Suprapubic skin (tissue), 4 donors: ENCODE measurements at regions not wholly inside any gene's neighbourhood (a gene's known extent, or its start where the extent isn't known, plus 50 kb on each side); places are given as distances from the start of the nearest gene placed in this dataset.

Experiments used
- DNase-seq, 2 donors: peaks; one replicate each; pipeline ENCODE4 v3.0.0-alpha.2; 2019; ENCODE audit warnings: low spot score in 2 of 2
- H3K27ac ChIP-seq: fragments of 200-600 bp; sonication (generic); one replicate; pipeline ENCODE4 v1.5.1; 2019
- H3K27me3 ChIP-seq: fragments of 200-600 bp; sonication (generic); one replicate; pipeline ENCODE4 v1.5.1; 2019
- H3K36me3 ChIP-seq: fragments of 200-600 bp; sonication (generic); one replicate; pipeline ENCODE4 v1.5.1; 2019
- H3K4me1 ChIP-seq: fragments of 200-600 bp; sonication (generic); one replicate; pipeline ENCODE4 v1.5.1; 2019
- H3K4me3 ChIP-seq: fragments of 200-600 bp; sonication (generic); one replicate; pipeline ENCODE4 v1.5.1; 2019; ENCODE audit warnings: mild to moderate bottlenecking
- H3K9me3 ChIP-seq: fragments of 200-600 bp; sonication (generic); one replicate; pipeline ENCODE4 v1.5.1; 2019
- CTCF ChIP-seq, 2 donors: fragments of 200-600 bp in 1 of 2; fragments of 450-650 bp in 1 of 2; sonication (generic) in 1 of 2; IDR thresholded peaks; one replicate each; pipeline ENCODE4 v1.5.1; 2016 to 2019; ENCODE audit warnings: antibody characterized with exemption in 2 of 2, mild to moderate bottlenecking in 1 of 2, moderate library complexity in 1 of 2
- EP300 ChIP-seq: sonication (generic); formaldehyde crosslinking; IDR thresholded peaks from one replicate; pipeline ENCODE4 v1.6.1; 2017; ENCODE audit warnings: antibody characterized with exemption
- POLR2A ChIP-seq, 2 donors: fragments of 450-650 bp; IDR thresholded peaks; one replicate each; pipeline ENCODE4 v1.6.1; 2017; ENCODE audit warnings: antibody characterized with exemption in 2 of 2, mild to moderate bottlenecking in 2 of 2, moderate library complexity in 2 of 2
- POLR2AphosphoS5 ChIP-seq, 3 donors: sonication (generic); formaldehyde crosslinking; IDR thresholded peaks; one replicate each; pipeline ENCODE4 v1.6.1; 2017; ENCODE audit warnings: antibody characterized with exemption in 3 of 3
- WGBS: methylation state at CpG from one replicate; pipeline ENCODE4 v1.1.5; 2018; 5-methylcytosine and 5-hydroxymethylcytosine counted together

- no peak for DNase-seq
- 73% methylated on average over 4 of the region's 4 CpGs for WGBS
- H3K4me3 ChIP-seq, result no peak overlapping the region
These were observed 279.9 kb upstream of the FAR2 start for GRCh38 chr12:28869197-28869596.

GRCh38 chr12:28870839-28871440 is 278.1 kb upstream of the FAR2 start:
- WGBS, result 47% methylated on average over 3 of the region's 3 CpGs

More at GRCh38 chr12:28869197-28869596, 279.9 kb upstream of the FAR2 start:
- H3K27ac ChIP-seq, result no peak overlapping the region
- H3K27me3 ChIP-seq, result no peaks in the 10 kb centered on the region
- H3K36me3 ChIP-seq, result no peaks in the 10 kb centered on the region
- H3K9me3 ChIP-seq, result no peaks in the 10 kb centered on the region
- H3K4me1 ChIP-seq, result no peaks in the 10 kb centered on the region
- TF ChIP-seq POLR2AphosphoS5 (IDR thresholded peaks at IDR 0.05), result no peak
- TF ChIP-seq CTCF (IDR thresholded peaks at IDR 0.05), result no peak
- no peak for TF ChIP-seq EP300
- TF ChIP-seq POLR2A (IDR thresholded peaks at IDR 0.05), result no peak

GRCh38 chr12:28872654-28873268 is 276.3 kb upstream of the FAR2 start:
- WGBS, result 69% methylated on average over 7 of the region's 7 CpGs
- Histone ChIP-seq H3K27me3 (no peaks in the 10 kb centered on the region), H3K9me3 (no peaks in the 10 kb centered on the region), H3K4me1 (no peaks in the 10 kb centered on the region), H3K27ac (no peak overlapping the region), H3K4me3 (no peak overlapping the region), H3K36me3 (no peaks in the 10 kb centered on the region)
- no peak for DNase-seq
- TF ChIP-seq POLR2A (IDR thresholded peaks at IDR 0.05) (no peak), POLR2AphosphoS5 (IDR thresholded peaks at IDR 0.05) (no peak), CTCF (IDR thresholded peaks at IDR 0.05) (peak in 1 of 2 donors; percentile 17), EP300 (no peak)

More at GRCh38 chr12:28870839-28871440, 278.1 kb upstream of the FAR2 start:
- no peak for DNase-seq
- Histone ChIP-seq H3K27ac (no peak overlapping the region), H3K27me3 (no peaks in the 10 kb centered on the region), H3K36me3 (no peaks in the 10 kb centered on the region), H3K4me1 (no peaks in the 10 kb centered on the region), H3K4me3 (no peak overlapping the region), H3K9me3 (no peaks in the 10 kb centered on the region)
- no peak for TF ChIP-seq EP300
- no peak for TF ChIP-seq POLR2AphosphoS5 (IDR thresholded peaks at IDR 0.05)
- TF ChIP-seq CTCF (IDR thresholded peaks at IDR 0.05), result no peak
- no peak for TF ChIP-seq POLR2A (IDR thresholded peaks at IDR 0.05)

- TF ChIP-seq POLR2A (IDR thresholded peaks at IDR 0.05), result no peak
- TF ChIP-seq EP300, result no peak
- no peak for TF ChIP-seq POLR2AphosphoS5 (IDR thresholded peaks at IDR 0.05)
- 76% methylated on average over 3 of the region's 3 CpGs for WGBS
- no peak for DNase-seq
These were observed 274.3 kb upstream of the FAR2 start for GRCh38 chr12:28874758-28875157.

GRCh38 chr12:28876196-28876798 is 272.8 kb upstream of the FAR2 start:
- no peaks in the 10 kb centered on the region for H3K36me3 ChIP-seq
- no peaks in the 10 kb centered on the region for H3K9me3 ChIP-seq
- H3K27ac ChIP-seq, result no peak overlapping the region
- WGBS, result 38% methylated on average over 4 of the region's 4 CpGs
- no peaks in the 10 kb centered on the region for H3K27me3 ChIP-seq
- TF ChIP-seq POLR2A (IDR thresholded peaks at IDR 0.05), result no peak
- no peak for TF ChIP-seq CTCF (IDR thresholded peaks at IDR 0.05)
- TF ChIP-seq POLR2AphosphoS5 (IDR thresholded peaks at IDR 0.05), result no peak
- no peak for TF ChIP-seq EP300
- H3K4me3 ChIP-seq, result no peak overlapping the region
- no peak for DNase-seq
- H3K4me1 ChIP-seq, result no peaks in the 10 kb centered on the region

More at GRCh38 chr12:28874758-28875157, 274.3 kb upstream of the FAR2 start:
- Histone ChIP-seq H3K27ac (no peak overlapping the region), H3K4me3 (no peak overlapping the region), H3K36me3 (no peaks in the 10 kb centered on the region), H3K4me1 (no peaks in the 10 kb centered on the region), H3K27me3 (no peaks in the 10 kb centered on the region), H3K9me3 (no peaks in the 10 kb centered on the region)
